HepG2 (cell line): ENCODE measurements at regions not wholly inside any gene's neighbourhood (a gene's known extent, or its start where the extent isn't known, plus 50 kb on each side); places are given as distances from the start of the nearest gene placed in this dataset.

Experiments
- ATAC-seq: fragments of 200-7000 bp; cut with Tn5 transposase; 3 replicates; pipeline ENCODE4 v1.9.1; 2020; ENCODE audit warnings: mild to moderate bottlenecking, moderate library complexity
- BruUV-seq: library from RNA; stranded (reverse); fragments of 400-500 nt; replicated peaks from 2 replicates; lab custom pipeline; 2021; lab: Mats Ljungman, UMichigan
- CTCF ChIA-PET: fragments of 300-600 bp; formaldehyde crosslinking; extraction: SDS; loops from one replicate; lab custom pipeline; 2021; ENCODE audit warnings: low total read pairs, inconsistent platforms, low intra/inter-chr PET ratio; lab: Yijun Ruan, JAX
- POLR2A ChIA-PET: fragments of 350-600 bp; sonication (Branson Sonifier 250); formaldehyde crosslinking; loops from one replicate; lab custom pipeline; 2020; ENCODE audit warnings: antibody characterized with exemption, inconsistent platforms; lab: Yijun Ruan, JAX
- DNase-seq: peaks from one replicate; pipeline ENCODE4 v3.0.0-alpha.2; 2015; ENCODE audit warnings: low spot score
- FAIRE-seq: peaks from 3 replicates; lab custom pipeline; 2011; peaks lifted over from hg19 to GRCh38; lab: Jason Lieb, UNC
- H2AFZ ChIP-seq: one replicate; pipeline ENCODE4 v1.6.1; 2011; ENCODE audit warnings: low read length, inconsistent platforms
- H3K27ac ChIP-seq: fragments of 300-600 bp; 3 replicates; pipeline ENCODE4 v1.8.0; 2011; ENCODE audit warnings: mixed run types, mild to moderate bottlenecking, mixed read lengths, low read length, inconsistent platforms; ENCODE audit not compliant: insufficient read depth; ENCODE audit errors: extremely low read length
- H3K27me3 ChIP-seq, 2 experiments: fragments of 200-600 bp in 1 of 2; 2 replicates in 1 of 2; 3 replicates in 1 of 2; pipeline versions ENCODE4 v1.6.0 to v1.8.0; 2011; ENCODE audit warnings: low read length in 2 of 2, mild to moderate bottlenecking in 2 of 2, moderate library complexity in 2 of 2, inconsistent platforms in 1 of 2; ENCODE audit not compliant: insufficient read depth in 2 of 2, control insufficient read depth in 1 of 2
- H3K36me3 ChIP-seq, 2 experiments: fragments of 200-600 bp in 1 of 2; replicated peaks in 1 of 2; 2 replicates in 1 of 2; 3 replicates in 1 of 2; pipeline versions ENCODE4 v1.5.1 to v1.8.0; 2011; ENCODE audit warnings: low read length in 2 of 2, inconsistent platforms in 1 of 2; ENCODE audit not compliant: insufficient read depth in 2 of 2, control insufficient read depth in 1 of 2
- H3K4me1 ChIP-seq: 2 replicates; pipeline ENCODE4 v1.5.1; 2012; ENCODE audit warnings: low read length, inconsistent platforms; ENCODE audit not compliant: insufficient read depth
- H3K4me2 ChIP-seq: 2 replicates; pipeline ENCODE4 v1.6.0; 2011; ENCODE audit warnings: low read depth, low read length, inconsistent platforms
- H3K4me3 ChIP-seq, 3 experiments: fragments of 200-600 bp in 1 of 3; sonication (generic), shearing (Covaris generic) in 1 of 3; replicated peaks in 1 of 3; 2 replicates each; pipeline ENCODE4 v1.5.1; 2011 to 2016; ENCODE audit warnings: low read length in 3 of 3, inconsistent platforms in 2 of 3, low read depth in 2 of 3, mild to moderate bottlenecking in 2 of 3, control low read depth in 1 of 3, mixed read lengths in 1 of 3; ENCODE audit not compliant: insufficient read depth in 1 of 3
- H3K79me2 ChIP-seq: one replicate; pipeline ENCODE4 v1.6.1; 2011; ENCODE audit warnings: low read length, inconsistent platforms; ENCODE audit not compliant: insufficient read depth
- H3K9ac ChIP-seq: 2 replicates; pipeline ENCODE4 v1.6.0; 2011; ENCODE audit warnings: mild to moderate bottlenecking, low read depth, low read length, inconsistent platforms; ENCODE audit not compliant: insufficient read depth
- H3K9me3 ChIP-seq: 2 replicates; pipeline ENCODE4 v1.5.1; 2012; ENCODE audit warnings: mild to moderate bottlenecking, low read length
- H4K20me1 ChIP-seq: 2 replicates; pipeline ENCODE4 v1.6.0; 2011; ENCODE audit warnings: inconsistent platforms, mild to moderate bottlenecking, low read length, moderate library complexity; ENCODE audit not compliant: insufficient read depth
- GABPB1 ChIP-seq: IDR thresholded peaks from 2 replicates; pipeline ENCODE4 v1.6.1; 2016; ENCODE audit warnings: mild to moderate bottlenecking, missing genetic modification reagents, moderate library complexity, missing compliant biosample characterization
- HDAC2 ChIP-seq: sonication (generic); formaldehyde crosslinking; IDR thresholded peaks from 2 replicates; pipeline ENCODE4 v1.4.0; 2020; ENCODE audit warnings: missing genetic modification reagents
- HHEX ChIP-seq: IDR thresholded peaks from 2 replicates; pipeline ENCODE4 v1.6.1; 2016; ENCODE audit warnings: control low read depth
- SMARCC2 ChIP-seq: fragments of 450-650 bp; IDR thresholded peaks from 2 replicates; pipeline ENCODE4 v1.6.1; 2017; ENCODE audit warnings: antibody characterized with exemption, mild to moderate bottlenecking
- U2AF1 ChIP-seq: fragments of 200-400 bp; formaldehyde crosslinking; optimal IDR thresholded peaks from 2 replicates; pipeline ENCODE3; 2017; ENCODE audit warnings: mild to moderate bottlenecking, low read depth, low read length
- ZBTB3 ChIP-seq: sonication (generic); formaldehyde crosslinking; IDR thresholded peaks from 2 replicates; pipeline ENCODE4 v1.4.0; 2020; ENCODE audit warnings: low read depth, mild to moderate bottlenecking, moderate library complexity, missing genetic modification reagents, borderline replicate concordance
- ZNF326 ChIP-seq: sonication (generic); formaldehyde crosslinking; IDR thresholded peaks from 2 replicates; pipeline ENCODE4 v1.4.0; 2020; ENCODE audit warnings: missing genetic modification reagents, borderline replicate concordance
- ZNF333 ChIP-seq: sonication (generic); formaldehyde crosslinking; IDR thresholded peaks from 2 replicates; pipeline ENCODE4 v1.4.0; 2020; ENCODE audit warnings: mild to moderate bottlenecking, missing genetic modification reagents, borderline replicate concordance
- ZNF335 ChIP-seq: sonication (generic); formaldehyde crosslinking; IDR thresholded peaks from 2 replicates; pipeline ENCODE4 v1.4.0; 2020; ENCODE audit warnings: missing genetic modification reagents
- ZNF350 ChIP-seq: sonication (generic); formaldehyde crosslinking; IDR thresholded peaks from 2 replicates; pipeline ENCODE4 v1.4.0; 2020; ENCODE audit warnings: mild to moderate bottlenecking, low read depth, missing genetic modification reagents, borderline replicate concordance
- ZNF569 ChIP-seq: sonication (generic); formaldehyde crosslinking; IDR thresholded peaks from 2 replicates; pipeline ENCODE4 v1.5.0; 2020; ENCODE audit warnings: mild to moderate bottlenecking, missing genetic modification reagents, moderate library complexity, borderline replicate concordance
- ZNF577 ChIP-seq: sonication (generic); formaldehyde crosslinking; IDR thresholded peaks from 2 replicates; pipeline ENCODE4 v1.4.0; 2020; ENCODE audit warnings: mild to moderate bottlenecking, low read depth, missing genetic modification reagents, borderline replicate concordance
- ZNF7 ChIP-seq: IDR thresholded peaks from 2 replicates; pipeline ENCODE4 v1.6.1; 2016; ENCODE audit warnings: missing biosample characterization, missing genetic modification reagents
- WGBS: methylation state at CpG from one replicate; pipeline ENCODE4 v1.1.6; 2017; ENCODE audit warnings: low lambda C conversion rate; 5-methylcytosine and 5-hydroxymethylcytosine counted together
- in situ Hi-C: cut with HindIII; loops from 2 replicates; pipeline ENCODE4 v1.10.0; 2017; ENCODE audit warnings: low pct_unique_long_range_greater_than_20kb; ENCODE audit not compliant: extremely low pct_ligation_motif_present
- intact Hi-C: fragments of 100-400 bp; cut with micrococcal nuclease; formaldehyde crosslinking; loops from one replicate; pipeline ENCODE4 v1.10.0; 2022; ENCODE audit not compliant: unreplicated experiment
- TF ChIP-seq, protein P1 (sequence below): sonication (generic); formaldehyde crosslinking; conservative IDR thresholded peaks from 2 replicates; pipeline ENCODE4 v1.8.1; 2023; ENCODE audit warnings: missing genetic modification reagents
- TF ChIP-seq, protein P2 (sequence below): sonication (generic); formaldehyde crosslinking; IDR thresholded peaks from 2 replicates; pipeline ENCODE4 v1.4.0; 2020; ENCODE audit warnings: mild to moderate bottlenecking, missing genetic modification reagents
- TF ChIP-seq, protein P3 (sequence below): sonication (generic); formaldehyde crosslinking; IDR thresholded peaks from 2 replicates; pipeline ENCODE4; 2020; ENCODE audit warnings: missing genetic modification reagents, mild to moderate bottlenecking, borderline replicate concordance

DNA sequence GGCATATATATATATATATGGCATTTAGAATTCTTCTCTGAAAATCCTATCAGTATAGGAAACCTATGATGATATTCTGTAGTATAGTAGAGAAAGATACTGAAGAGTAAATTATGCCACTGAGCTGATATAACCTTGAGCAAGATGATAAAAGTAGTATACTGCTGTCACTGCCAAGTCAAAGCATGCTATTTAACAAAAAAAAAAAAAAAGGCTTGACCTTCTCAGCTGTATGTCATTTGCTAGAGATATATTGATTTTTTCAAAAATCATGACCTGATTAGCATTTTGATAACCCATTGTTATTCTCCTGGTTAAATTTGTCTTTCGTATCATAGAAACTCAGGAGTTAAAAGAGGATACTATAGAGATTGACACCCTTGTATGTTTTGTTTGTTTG lies 299.4 kb downstream of the ADAMTS20 start:
- H2AFZ ChIP-seq, result no peak overlapping the region
- 6% methylated on average over 1 of the region's 1 CpG for WGBS
- H3K4me3 ChIP-seq, result no peak overlapping the region
- in situ Hi-C loops (no loop called here), intact Hi-C loops (no loop called here)
- no peak for ATAC-seq
- H3K9me3 ChIP-seq, result no peaks in the 10 kb centered on the region
- no peak for DNase-seq
- H3K27ac ChIP-seq, result no peak overlapping the region
- no peaks in the 10 kb centered on the region for H3K36me3 ChIP-seq
- POLR2A ChIA-PET, result no interaction called here
- no peaks in the 10 kb centered on the region for H3K4me1 ChIP-seq
- TF ChIP-seq ZNF333 (CRISPR knock-in tag), result no peak
- no peak for TF ChIP-seq GABPB1 (CRISPR knock-in tag)
- no peak for TF ChIP-seq ZNF335 (CRISPR knock-in tag)
- TF ChIP-seq U2AF1, result no peak
- TF ChIP-seq SMARCC2, result no peak
- TF ChIP-seq HDAC2 (CRISPR knock-in tag), result no peak
- TF ChIP-seq, protein P1, sequence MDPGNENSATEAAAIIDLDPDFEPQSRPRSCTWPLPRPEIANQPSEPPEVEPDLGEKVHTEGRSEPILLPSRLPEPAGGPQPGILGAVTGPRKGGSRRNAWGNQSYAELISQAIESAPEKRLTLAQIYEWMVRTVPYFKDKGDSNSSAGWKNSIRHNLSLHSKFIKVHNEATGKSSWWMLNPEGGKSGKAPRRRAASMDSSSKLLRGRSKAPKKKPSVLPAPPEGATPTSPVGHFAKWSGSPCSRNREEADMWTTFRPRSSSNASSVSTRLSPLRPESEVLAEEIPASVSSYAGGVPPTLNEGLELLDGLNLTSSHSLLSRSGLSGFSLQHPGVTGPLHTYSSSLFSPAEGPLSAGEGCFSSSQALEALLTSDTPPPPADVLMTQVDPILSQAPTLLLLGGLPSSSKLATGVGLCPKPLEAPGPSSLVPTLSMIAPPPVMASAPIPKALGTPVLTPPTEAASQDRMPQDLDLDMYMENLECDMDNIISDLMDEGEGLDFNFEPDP, result no peak
- TF ChIP-seq ZBTB3 (CRISPR knock-in tag), result no peak
- TF ChIP-seq, protein P2, sequence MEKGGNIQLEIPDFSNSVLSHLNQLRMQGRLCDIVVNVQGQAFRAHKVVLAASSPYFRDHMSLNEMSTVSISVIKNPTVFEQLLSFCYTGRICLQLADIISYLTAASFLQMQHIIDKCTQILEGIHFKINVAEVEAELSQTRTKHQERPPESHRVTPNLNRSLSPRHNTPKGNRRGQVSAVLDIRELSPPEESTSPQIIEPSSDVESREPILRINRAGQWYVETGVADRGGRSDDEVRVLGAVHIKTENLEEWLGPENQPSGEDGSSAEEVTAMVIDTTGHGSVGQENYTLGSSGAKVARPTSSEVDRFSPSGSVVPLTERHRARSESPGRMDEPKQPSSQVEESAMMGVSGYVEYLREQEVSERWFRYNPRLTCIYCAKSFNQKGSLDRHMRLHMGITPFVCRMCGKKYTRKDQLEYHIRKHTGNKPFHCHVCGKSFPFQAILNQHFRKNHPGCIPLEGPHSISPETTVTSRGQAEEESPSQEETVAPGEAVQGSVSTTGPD (CRISPR knock-in tag), result no peak
- TF ChIP-seq ZNF569 (CRISPR knock-in tag), result no peak
- no peak for TF ChIP-seq ZNF577 (CRISPR knock-in tag)
- no peak for TF ChIP-seq ZNF350 (CRISPR knock-in tag)
- no peak for TF ChIP-seq ZNF326
- no peak for TF ChIP-seq ZNF7 (CRISPR knock-in tag)
- TF ChIP-seq, protein P3, sequence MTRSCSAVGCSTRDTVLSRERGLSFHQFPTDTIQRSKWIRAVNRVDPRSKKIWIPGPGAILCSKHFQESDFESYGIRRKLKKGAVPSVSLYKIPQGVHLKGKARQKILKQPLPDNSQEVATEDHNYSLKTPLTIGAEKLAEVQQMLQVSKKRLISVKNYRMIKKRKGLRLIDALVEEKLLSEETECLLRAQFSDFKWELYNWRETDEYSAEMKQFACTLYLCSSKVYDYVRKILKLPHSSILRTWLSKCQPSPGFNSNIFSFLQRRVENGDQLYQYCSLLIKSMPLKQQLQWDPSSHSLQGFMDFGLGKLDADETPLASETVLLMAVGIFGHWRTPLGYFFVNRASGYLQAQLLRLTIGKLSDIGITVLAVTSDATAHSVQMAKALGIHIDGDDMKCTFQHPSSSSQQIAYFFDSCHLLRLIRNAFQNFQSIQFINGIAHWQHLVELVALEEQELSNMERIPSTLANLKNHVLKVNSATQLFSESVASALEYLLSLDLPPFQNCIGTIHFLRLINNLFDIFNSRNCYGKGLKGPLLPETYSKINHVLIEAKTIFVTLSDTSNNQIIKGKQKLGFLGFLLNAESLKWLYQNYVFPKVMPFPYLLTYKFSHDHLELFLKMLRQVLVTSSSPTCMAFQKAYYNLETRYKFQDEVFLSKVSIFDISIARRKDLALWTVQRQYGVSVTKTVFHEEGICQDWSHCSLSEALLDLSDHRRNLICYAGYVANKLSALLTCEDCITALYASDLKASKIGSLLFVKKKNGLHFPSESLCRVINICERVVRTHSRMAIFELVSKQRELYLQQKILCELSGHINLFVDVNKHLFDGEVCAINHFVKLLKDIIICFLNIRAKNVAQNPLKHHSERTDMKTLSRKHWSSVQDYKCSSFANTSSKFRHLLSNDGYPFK, result no peak
- no peak for TF ChIP-seq HHEX (CRISPR knock-in tag)
- H4K20me1 ChIP-seq, result no peaks in the 10 kb centered on the region
- no TSS peak for BruUV-seq
- H3K4me2 ChIP-seq, result no peak overlapping the region
- H3K79me2 ChIP-seq, result no peaks in the 10 kb centered on the region
- no peaks in the 10 kb centered on the region for H3K27me3 ChIP-seq
- CTCF ChIA-PET, result no interaction called here
- H3K9ac ChIP-seq, result no peak overlapping the region
- no peak for FAIRE-seq
